ENCODE measurements at regions not wholly inside any gene's neighbourhood (a gene's known extent, or its start where the extent isn't known, plus 50 kb on each side); places are given as distances from the start of the nearest gene placed in this dataset.

DNA sequence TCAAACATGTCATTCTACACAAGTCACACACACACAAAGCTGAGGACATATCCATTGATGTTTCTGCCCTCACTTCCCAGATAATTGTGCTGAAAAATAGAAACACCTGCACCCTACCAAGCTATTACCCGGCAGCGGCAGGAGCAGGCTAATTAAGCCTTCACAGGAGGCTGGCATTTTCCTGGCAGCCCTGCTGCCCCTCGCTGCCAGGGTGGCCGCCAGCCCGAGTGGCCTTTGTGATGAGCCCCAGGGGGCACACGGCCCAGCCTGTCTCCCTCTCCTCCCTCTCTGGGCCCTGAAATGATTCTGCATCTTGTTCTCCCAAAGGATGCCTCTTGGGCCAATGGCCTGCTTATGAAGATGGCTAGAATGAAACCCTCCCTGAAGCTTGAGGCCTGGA lies 76.2 kb upstream of the TP53I11 start:
- in situ Hi-C loops (cut with MboI; ENCODE audit: low sequenced_read_pairs in 4 of 4): no loop called here
- Histone ChIP-seq H3K27me3 (no peaks in the 10 kb centered on the region), H3K36me3 (no peaks in the 10 kb centered on the region), H3K9me3 (no peaks in the 10 kb centered on the region), H3K27ac (peak overlapping the region; percentile 40 to 73 (median 70)), H3K4me1 (peaks cover 15 to 21% of the 10 kb centered on the region in 2 donors), H3K4me3 (no peak overlapping the region)
- DNase-seq (no peak), ATAC-seq (no peak)
- no peak for TF ChIP-seq CTCF (IDR thresholded peaks at IDR 0.05 in 4 of 5, conservative IDR thresholded peaks at IDR 0.05 in 1 of 5)
- no peak for TF ChIP-seq POLR2A (IDR thresholded peaks at IDR 0.05)
- intact Hi-C loops (cut with DNase I; ENCODE audit: low total_unique reads): no loop called here

DNA sequence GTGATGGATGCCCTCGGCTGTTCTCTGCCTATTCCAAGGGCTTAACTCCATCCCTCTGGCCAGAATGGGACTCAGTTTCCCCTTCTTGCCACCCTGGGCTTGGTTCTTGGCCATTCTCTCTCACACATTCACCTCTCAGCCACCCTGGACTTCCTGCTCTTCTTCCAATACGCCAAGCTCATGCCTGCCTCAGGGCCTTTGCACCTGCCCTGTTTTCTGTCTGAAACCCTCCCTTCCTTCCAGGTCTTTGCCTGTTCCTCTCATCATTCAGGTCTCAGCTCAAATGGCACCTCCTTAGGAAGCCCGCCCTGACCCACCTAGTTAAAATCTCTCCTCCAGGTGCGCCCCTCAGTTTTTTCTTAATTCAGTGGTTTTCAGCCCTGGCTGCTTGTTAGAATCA lies 76.6 kb upstream of the TP53I11 start:
- in situ Hi-C loops (cut with MboI; ENCODE audit: low sequenced_read_pairs in 4 of 4) (no loop called here), intact Hi-C loops (cut with DNase I; ENCODE audit: low total_unique reads) (no loop called here)
- peak overlapping the region; percentile 40 to 73 (median 70) for H3K27ac ChIP-seq
- DNase-seq (no peak), ATAC-seq (no peak)
- no peaks in the 10 kb centered on the region for H3K9me3 ChIP-seq
- no peaks in the 10 kb centered on the region for H3K27me3 ChIP-seq
- H3K4me3 ChIP-seq: no peak overlapping the region
- TF ChIP-seq POLR2A (IDR thresholded peaks at IDR 0.05) (no peak), CTCF (IDR thresholded peaks at IDR 0.05 in 4 of 5, conservative IDR thresholded peaks at IDR 0.05 in 1 of 5) (no peak)
- H3K4me1 ChIP-seq: peaks cover 10 to 16% of the 10 kb centered on the region in 2 donors
- no peaks in the 10 kb centered on the region for H3K36me3 ChIP-seq

DNA sequence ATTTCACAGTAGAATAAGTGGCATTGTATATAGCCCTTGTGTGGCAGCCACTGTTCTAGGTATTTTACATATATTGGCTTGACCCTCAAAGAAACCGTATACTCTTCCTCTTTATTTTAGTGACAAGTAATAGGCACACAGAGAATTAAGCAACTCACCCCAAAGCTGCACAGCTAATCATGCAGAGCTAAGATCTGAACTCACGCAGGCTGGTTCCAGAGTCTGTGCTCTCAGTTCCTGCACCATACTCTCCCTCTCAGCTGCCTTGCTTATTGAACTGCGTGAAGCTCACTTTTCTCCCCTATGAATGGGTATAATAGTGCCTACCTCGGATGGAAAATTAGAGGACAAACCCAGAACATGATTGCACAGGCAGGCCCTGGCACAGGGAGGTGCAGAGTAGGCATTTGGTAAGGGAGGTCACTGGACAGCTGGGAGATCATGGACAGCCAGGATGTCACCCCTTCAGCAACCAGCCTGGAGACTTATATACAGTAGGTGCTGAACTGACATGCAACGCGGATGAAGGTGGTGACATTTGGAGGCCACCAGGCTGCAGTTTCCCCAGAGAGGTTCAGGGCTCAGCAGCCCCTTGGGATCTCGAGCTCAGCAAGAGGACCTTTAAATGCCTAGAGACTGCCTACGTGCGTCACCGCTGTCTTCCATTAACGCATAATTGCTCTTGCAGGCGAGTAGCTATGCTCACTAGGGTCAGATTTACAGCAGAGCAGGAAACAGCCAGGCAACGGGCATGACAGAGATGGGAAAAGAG lies 78.4 kb upstream of the TP53I11 start:
- Histone ChIP-seq H3K9me3 (no peaks in the 10 kb centered on the region), H3K27ac (peak overlapping the region in 3 of 4 donors; percentile 1 to 23 (median 11)), H3K36me3 (no peaks in the 10 kb centered on the region), H3K4me1 (peaks cover 4 to 6% of the 10 kb centered on the region in 2 donors), H3K4me3 (no peak overlapping the region), H3K27me3 (no peaks in the 10 kb centered on the region)
- no peak for DNase-seq
- TF ChIP-seq POLR2A (IDR thresholded peaks at IDR 0.05): no peak
- TF ChIP-seq CTCF (IDR thresholded peaks at IDR 0.05 in 4 of 5, conservative IDR thresholded peaks at IDR 0.05 in 1 of 5): no peak
- in situ Hi-C loops (cut with MboI; ENCODE audit: low sequenced_read_pairs in 4 of 4) (no loop called here), intact Hi-C loops (cut with DNase I; ENCODE audit: low total_unique reads) (no loop called here)
- ATAC-seq: peak in 1 of 2 donors; percentile 16

- intact Hi-C loops (cut with DNase I; ENCODE audit: low total_unique reads): no loop called here
- Histone ChIP-seq H3K4me1 (peaks cover 4 to 6% of the 10 kb centered on the region in 2 donors), H3K4me3 (no peak overlapping the region), H3K9me3 (no peaks in the 10 kb centered on the region), H3K36me3 (no peaks in the 10 kb centered on the region), H3K27me3 (no peaks in the 10 kb centered on the region), H3K27ac (no peak overlapping the region)
- ATAC-seq: no peak
- in situ Hi-C loops (cut with MboI; ENCODE audit: low sequenced_read_pairs in 4 of 4): no loop called here
- TF ChIP-seq POLR2A (IDR thresholded peaks at IDR 0.05): no peak
- no peak for DNase-seq
Measured at GRCh38 chr11:45030778-45031177, 80.1 kb upstream of the TP53I11 start.

DNA sequence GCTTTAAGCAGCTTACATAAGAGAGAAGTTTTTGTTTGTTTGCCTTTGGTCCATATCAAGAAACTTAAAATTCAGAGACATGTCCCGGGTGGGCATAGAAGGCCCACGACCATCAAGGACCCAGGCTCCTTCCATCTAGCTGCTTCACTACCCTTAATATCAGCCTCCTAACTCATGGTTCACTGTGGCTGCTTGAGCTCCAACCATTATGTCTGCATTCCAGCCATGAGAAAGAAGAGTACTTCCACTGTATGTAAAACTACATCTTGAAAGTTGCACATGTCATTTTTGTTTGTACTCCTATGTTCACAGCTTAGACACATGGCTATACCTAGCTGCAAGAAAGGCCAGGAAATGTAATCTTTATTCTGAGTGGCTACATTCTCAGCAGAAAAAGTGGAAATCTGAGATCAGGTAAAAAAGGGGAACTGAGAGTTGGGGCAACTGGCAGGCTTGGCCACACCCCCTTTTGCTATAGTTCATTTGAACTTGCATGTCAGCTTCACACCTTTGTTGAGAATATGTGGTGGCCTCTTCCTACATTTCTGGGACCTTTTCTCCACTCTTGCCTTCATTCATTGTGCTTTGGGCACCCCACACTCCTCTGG lies 81.3 kb upstream of the TP53I11 start:
- Histone ChIP-seq H3K9me3 (no peaks in the 10 kb centered on the region), H3K4me1 (no peaks in the 10 kb centered on the region), H3K27ac (no peak overlapping the region), H3K36me3 (no peaks in the 10 kb centered on the region), H3K4me3 (no peak overlapping the region), H3K27me3 (no peaks in the 10 kb centered on the region)
- TF ChIP-seq POLR2A (IDR thresholded peaks at IDR 0.05) (no peak), CTCF (IDR thresholded peaks at IDR 0.05 in 4 of 5, conservative IDR thresholded peaks at IDR 0.05 in 1 of 5) (no peak)
- intact Hi-C loops (cut with DNase I; ENCODE audit: low total_unique reads): no loop called here
- no peak for DNase-seq
- in situ Hi-C loops (cut with MboI; ENCODE audit: low sequenced_read_pairs in 4 of 4): no loop called here
- no peak for ATAC-seq
